Omental fat pad (tissue), 3 donors: ENCODE measurements at regions not wholly inside any gene's neighbourhood (a gene's known extent, or its start where the extent isn't known, plus 50 kb on each side); places are given as distances from the start of the nearest gene placed in this dataset.

Experiments
- ATAC-seq: fragments of 150-250 bp; one replicate; pipeline ENCODE4 v1.9.1; 2016; ENCODE audit warnings: mild to moderate bottlenecking, moderate library complexity; ENCODE audit not compliant: low FRiP score
- DNase-seq: peaks from one replicate; pipeline ENCODE4 v3.0.0-alpha.2; 2019; ENCODE audit warnings: low spot score
- TF ChIP-seq, protein P1 (sequence below), 3 donors: fragments of 450-650 bp; IDR thresholded peaks; one replicate each; pipeline ENCODE4 v1.5.1; 2016 to 2017; ENCODE audit warnings: antibody characterized with exemption in 3 of 3, mild to moderate bottlenecking in 3 of 3, moderate library complexity in 2 of 3

DNA sequence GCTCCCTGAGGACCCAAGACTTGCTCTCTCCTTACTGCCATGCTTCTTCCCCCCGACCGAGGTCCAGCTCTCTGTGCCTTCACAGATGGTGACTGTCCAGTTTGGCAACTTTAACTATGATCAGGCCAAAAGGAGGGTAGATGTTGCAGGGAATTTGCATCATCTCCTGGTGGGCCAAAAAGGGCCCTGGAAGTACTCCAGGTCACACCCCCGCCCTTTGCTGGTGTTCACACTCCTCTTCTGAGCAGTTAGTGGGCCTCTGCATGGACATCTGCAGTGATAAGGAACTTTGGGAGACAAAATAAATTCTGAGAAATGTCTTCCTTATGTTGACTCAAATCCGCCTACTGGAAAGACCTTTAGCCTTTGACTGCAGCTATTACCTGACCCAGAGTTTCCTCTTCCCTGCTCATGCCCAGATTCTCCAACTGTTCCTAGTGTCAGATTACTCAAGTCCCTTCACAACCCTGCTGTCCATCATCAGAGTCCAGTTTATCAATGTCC is 234.4 kb downstream of the LOXHD1 start:
- DNase-seq (no peak), ATAC-seq (no peak)

GRCh38 chr18:46423226-46423805 is 233.7 kb downstream of the LOXHD1 start:
- TF ChIP-seq, protein P1, sequence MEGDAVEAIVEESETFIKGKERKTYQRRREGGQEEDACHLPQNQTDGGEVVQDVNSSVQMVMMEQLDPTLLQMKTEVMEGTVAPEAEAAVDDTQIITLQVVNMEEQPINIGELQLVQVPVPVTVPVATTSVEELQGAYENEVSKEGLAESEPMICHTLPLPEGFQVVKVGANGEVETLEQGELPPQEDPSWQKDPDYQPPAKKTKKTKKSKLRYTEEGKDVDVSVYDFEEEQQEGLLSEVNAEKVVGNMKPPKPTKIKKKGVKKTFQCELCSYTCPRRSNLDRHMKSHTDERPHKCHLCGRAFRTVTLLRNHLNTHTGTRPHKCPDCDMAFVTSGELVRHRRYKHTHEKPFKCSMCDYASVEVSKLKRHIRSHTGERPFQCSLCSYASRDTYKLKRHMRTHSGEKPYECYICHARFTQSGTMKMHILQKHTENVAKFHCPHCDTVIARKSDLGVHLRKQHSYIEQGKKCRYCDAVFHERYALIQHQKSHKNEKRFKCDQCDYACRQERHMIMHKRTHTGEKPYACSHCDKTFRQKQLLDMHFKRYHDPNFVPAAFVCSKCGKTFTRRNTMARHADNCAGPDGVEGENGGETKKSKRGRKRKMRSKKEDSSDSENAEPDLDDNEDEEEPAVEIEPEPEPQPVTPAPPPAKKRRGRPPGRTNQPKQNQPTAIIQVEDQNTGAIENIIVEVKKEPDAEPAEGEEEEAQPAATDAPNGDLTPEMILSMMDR (IDR thresholded peaks at IDR 0.05) = no peak
- no peak for ATAC-seq
- DNase-seq = no peak

More for the DNA sequence above, 234.4 kb downstream of the LOXHD1 start:
- TF ChIP-seq, protein P1 (IDR thresholded peaks at IDR 0.05) = no peak

DNA sequence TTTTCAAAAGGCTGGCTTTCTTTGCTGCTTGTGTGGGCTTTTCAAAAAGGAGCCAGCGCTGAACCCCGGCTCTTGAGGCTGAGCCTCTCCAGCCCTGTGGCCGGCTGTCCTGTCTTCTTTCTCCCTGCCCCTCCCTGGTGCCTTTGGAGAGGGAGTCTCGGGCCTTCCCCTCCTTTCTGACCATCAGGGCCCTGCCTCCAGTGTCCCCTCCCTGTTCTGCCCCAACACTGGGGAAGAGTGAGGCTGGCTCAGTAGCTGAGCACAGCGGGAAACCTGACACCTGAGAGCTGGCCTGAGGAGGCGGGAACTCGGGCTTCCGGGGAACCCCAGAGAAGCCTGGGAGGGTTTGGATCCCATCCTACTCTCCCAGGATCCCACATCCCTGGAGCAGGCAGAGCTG is 232.1 kb downstream of the LOXHD1 start:
- DNase-seq (no peak), ATAC-seq (no peak)
- TF ChIP-seq, protein P1 (IDR thresholded peaks at IDR 0.05) = no peak

DNA sequence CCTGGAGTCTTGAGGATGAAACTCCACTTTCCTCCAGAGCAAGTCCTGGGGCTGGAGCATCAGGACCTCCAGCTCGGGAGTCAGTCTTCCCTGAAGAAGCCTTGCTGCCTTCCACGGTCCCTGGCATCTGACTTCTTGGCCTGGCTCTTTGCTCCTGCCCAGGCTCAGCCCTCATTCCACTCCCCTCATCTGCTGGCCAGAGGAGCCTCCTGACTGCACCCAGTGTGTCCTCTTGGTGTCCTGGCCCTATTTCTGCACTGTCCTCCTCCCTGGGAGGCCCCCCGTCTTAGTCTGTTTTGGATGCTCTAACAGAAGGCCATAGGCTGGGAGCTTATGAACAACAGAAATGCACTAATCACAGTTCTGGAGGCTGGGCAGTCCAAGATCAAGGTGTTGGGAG is 231.5 kb downstream of the LOXHD1 start:
- TF ChIP-seq, protein P1 (IDR thresholded peaks at IDR 0.05) = no peak
- no peak for ATAC-seq
- DNase-seq = no peak

- TF ChIP-seq, protein P1 (IDR thresholded peaks at IDR 0.05) = no peak
- ATAC-seq (no peak), DNase-seq (no peak)
Observed at GRCh38 chr18:46426021-46426678, 230.9 kb downstream of the LOXHD1 start.

DNA sequence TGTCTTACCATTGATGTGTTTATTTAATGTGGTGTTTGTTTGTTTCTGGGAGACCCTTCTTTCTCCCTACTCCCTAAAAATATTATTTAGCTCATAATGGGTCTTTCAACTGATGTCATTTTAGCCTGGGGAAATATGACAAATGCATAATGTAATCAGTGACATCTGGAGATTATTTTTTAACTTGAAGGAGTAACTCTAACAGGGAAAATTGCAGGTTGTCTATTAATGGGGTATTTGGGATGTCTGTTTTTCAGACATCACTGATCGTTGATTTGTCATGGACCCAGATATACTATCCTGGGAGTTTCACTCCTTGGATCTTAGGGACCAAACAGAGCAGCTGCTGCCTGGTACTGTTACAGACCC is 230.4 kb downstream of the LOXHD1 start:
- DNase-seq (no peak), ATAC-seq (no peak)
- TF ChIP-seq, protein P1 (IDR thresholded peaks at IDR 0.05) = no peak
